GM18520 (cell line): ENCODE measurements at regions not wholly inside any gene's neighbourhood (a gene's known extent, or its start where the extent isn't known, plus 50 kb on each side); places are given as distances from the start of the nearest gene placed in this dataset.

Experiments used
- ATAC-seq: cut with Tn5 transposase; IDR thresholded peaks from one replicate; pipeline ENCODE4 v1.9.1; 2021; ENCODE audit not compliant: unreplicated experiment

GRCh38 chr2:83584672-83585071, 874.4 kb downstream of the SUCLG1 start:
- ATAC-seq: no peak

DNA sequence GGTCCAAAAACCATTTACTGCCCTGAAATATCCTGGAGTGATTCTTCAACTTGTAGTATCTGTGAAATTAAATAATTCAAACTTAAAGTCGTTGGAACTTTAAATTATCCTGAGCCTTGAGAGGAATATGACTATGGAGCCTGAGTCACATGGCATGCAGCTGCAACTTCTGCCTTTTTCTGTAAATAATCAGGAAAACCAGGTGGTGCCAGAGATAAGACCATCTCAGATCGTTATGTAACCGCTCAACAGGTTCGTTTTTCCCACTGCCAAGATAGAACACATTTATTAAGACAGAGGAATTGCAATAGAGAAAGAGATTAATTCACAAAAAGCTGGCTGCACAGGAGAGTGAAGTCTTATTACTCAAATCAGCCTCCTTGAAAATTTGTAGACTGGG, 876.5 kb downstream of the SUCLG1 start:
- ATAC-seq: no peak

- no peak for ATAC-seq
These were observed 879.6 kb downstream of the SUCLG1 start for GRCh38 chr2:83579507-83579906.

DNA sequence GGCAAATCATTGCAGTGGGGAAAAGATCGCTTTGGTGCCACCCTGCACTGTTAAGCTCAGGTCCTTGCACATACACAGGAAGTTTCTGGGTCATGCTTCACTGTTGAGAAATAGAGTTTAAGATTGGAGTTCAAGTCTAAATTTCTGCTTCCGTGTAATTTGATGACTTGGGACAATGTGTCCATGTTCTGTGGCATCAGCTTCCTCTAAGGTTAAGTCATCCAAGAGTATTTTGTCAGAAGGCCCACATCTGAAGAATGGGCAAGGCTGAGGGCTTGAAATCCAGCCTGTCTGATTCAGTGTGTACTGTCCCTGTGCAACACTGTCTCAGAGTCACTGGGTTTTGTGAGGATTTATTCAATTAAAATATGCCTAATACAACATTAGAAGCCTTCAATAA, 880.7 kb downstream of the SUCLG1 start:
- no peak for ATAC-seq

DNA sequence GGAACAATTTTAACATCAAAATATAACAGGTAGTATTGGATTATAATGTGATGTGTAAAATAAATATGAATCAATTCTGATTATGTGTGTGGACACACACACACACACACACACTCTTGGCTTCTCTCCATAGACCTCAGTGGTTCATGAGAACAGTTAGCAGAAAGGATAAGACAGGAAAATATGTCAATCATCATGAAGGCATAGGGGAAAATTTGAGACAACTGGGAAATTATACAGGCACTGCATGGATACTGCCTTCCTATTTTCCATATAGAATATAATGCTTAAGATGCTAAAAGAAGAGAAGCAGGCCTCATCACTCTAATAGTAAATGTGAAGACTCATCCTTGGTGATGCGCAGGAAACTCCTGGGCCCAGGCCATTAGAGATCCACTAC, 884.5 kb downstream of the SUCLG1 start:
- ATAC-seq: no peak

DNA sequence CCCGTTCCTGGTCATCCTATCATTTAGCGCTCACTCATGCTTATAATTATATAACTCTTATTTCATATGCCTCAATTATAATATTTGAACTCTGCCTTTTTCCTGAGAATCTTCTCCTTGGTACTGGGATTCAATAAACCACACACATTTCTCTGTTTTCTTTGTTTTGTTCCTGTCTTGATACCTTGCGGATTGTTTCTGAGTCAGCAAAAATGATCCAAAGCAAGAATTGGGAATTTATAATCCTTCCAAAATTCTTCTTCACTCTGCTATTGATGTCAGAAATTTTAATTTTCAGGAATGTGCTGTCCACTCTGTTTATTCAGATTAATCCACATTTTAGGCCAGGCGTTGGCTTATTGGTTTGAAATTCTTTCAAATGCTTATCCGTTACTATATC, 886.0 kb downstream of the SUCLG1 start:
- no peak for ATAC-seq

DNA sequence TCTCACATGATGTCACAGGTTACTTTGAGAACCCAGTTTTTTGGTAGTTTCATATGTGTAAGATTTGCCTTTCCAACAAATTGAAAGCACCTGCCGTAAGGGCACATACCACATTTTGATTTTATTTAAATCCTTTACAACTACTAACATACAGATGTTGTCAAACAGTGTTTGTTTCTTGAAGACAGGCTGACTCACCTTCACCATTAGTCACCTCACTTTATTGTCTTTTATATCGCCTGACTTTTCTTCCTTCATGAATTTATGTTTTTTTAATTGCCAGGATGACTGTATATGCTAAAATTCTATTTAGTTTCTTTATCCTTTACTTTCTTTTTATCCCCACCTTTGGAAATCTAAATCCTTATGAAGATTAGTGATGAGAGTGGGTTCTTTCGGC, 886.7 kb downstream of the SUCLG1 start:
- ATAC-seq: no peak

- no peak for ATAC-seq
These were observed 891.5 kb downstream of the SUCLG1 start for GRCh38 chr2:83567551-83567950.

DNA sequence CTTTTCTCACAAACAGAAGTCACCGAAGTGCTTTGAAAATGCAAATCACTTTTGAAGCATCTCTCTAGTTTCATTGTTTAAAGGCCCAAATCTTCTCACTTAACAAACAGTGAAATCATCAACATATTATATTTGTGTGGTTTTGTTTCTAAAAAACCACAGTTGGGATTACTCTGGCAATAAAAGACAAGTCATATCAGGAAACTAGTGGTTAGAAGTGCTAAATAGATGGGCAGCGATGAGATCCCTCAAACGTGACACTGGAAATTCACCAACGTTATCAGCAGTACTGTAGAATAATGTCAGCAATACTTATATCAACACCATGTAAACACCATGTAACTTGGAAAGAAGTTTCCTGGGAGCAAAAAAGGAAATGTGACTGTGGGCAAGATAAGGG, 893.5 kb downstream of the SUCLG1 start:
- ATAC-seq: peak; percentile 37

GRCh38 chr2:83565181-83565580, 893.9 kb downstream of the SUCLG1 start:
- ATAC-seq: no peak

- ATAC-seq: no peak
These were observed 897.5 kb downstream of the SUCLG1 start for GRCh38 chr2:83561592-83561991.

DNA sequence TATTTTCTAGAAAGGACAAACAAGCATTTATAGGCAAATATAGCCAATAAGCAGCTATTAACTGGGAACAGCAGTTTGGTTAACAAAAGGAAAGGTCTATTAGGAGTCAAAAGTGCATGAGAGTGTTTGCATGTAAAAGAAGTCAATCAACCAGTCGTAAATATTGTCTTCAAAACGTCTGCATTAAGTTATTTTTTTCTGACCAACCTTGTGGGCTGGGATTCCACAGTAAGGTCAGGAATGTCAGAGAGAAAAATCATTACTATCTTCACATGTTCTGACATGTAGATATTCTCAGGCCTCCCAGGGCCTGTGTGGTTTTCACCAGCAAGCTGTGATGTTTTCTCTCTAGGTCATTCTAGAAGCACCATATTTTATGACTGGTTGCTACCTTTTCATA, 922.5 kb downstream of the SUCLG1 start:
- ATAC-seq: no peak

GRCh38 chr2:83534416-83534815, 924.7 kb downstream of the SUCLG1 start:
- ATAC-seq: no peak

DNA sequence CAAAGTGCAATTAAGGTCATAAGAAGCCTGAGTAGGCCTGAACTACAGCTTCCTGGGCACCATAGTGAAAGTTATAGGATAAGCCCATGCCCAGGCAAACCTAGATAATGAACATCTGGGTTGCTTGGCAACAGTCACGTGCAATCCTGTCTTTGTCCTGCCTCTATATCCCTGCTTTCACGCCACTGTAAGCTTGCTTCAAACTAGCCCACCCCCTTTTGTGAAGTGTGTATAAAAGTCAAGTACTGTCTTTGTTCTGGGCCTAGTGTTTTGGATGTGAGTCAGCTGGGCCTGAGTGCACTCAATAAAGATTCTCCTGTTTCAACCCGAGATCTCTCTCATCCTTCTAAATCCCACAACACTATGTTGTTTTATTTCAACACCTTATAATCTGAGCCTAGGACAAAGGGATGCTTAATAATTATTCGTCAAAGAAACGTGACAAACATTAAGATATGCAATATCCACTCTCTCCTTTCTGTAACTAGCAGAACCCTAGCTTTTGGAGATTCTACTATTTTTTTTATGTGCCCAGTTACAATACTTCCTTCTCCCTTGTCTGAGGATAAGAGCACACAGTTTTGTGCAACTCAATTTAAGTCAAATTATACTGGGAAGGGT, 927.8 kb downstream of the SUCLG1 start:
- ATAC-seq: no peak

DNA sequence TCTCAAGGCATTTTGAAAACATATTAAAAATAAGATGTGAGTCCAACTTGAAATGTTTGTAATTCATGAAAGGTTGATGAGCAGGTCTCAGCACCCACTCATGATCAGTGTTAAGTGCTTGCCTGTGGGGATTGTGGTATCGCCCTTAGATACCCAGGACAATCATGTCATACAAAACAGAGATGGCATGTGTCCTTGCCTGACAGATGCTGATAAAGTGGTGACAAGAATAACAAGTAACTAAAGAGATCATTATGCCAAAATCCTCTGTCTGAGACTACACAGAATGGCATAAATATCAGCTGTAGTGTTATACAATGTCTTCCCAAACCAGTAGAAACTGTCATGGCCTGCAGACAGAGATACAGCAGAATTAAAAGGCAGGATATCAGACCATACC, 930.3 kb downstream of the SUCLG1 start:
- no peak for ATAC-seq

GRCh38 chr2:83522891-83523493, 936.1 kb downstream of the SUCLG1 start:
- ATAC-seq: no peak

DNA sequence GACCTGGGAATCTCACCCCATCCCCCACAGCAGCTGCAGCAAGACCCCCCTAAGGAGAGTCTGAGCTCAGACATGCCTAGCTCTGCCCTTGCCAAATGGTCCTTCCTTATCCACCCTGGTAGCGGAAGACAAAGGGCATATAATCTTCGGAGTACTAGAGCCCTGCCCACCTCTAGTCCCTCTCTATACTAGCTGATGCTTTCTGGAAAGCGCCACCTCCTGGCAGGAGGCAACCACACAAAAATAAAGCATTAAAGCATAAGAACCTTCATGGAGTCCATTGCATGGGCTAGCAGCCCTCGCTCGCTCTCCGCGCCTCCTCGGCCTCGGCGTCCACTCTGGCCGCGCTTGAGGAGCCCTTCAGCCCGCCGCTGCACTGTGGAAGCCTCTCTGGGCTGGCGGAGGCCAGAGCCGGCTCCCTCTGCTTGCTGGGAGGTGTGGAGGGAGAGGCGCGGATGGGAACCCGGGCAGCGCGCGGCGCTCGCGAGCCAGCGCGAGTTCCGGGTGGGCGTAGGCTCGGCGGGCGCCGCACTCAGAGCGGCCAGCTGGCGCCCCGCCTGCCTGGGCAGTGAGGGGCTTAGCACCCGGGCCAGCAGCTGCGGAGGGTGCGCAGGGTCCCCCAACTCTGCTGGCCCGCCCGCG, 941.2 kb downstream of the SUCLG1 start:
- no peak for ATAC-seq

DNA sequence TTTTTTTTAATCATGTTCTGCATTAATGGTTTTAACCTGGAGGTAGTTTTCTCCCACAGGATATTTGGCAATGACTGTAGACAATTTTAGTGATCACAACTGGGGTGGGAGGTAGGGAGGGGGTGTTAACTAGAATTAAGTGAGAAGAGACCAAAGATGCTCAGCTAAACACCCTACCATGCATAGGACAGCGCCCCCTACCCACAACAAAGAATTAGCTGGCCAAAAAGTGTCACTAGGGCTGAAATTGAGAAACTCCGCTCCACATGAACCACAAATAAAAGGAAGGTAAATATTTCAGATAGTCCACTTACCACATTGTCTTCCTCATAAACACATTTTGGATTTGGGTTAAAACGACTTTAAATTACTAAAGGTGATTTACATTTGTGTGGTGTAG, 942.6 kb downstream of the SUCLG1 start:
- no peak for ATAC-seq

DNA sequence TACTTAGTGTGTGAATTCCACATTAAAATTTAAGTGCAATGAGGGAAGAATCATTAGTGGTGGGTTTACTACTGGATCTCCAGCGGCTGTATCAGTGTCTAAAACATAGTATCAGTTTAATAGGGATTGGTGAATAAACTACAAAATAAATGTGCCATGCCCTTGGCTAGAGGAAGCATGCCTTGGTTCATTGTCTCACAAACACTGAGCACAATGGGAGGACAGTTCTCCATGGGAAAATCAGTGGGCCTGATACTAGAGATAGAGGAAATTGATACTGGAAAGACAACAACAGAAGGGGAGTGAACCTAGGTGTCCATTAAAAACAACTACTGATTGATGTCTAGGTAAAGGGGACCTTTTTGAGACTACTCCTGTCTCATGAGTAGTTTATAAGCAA, 971.6 kb downstream of the SUCLG1 start:
- ATAC-seq: no peak

GRCh38 chr2:83481436-83481835, 977.6 kb downstream of the SUCLG1 start:
- ATAC-seq: no peak

GRCh38 chr2:83478037-83478436, 981.0 kb downstream of the SUCLG1 start:
- ATAC-seq: no peak

GRCh38 chr2:83475371-83475770, 983.7 kb downstream of the SUCLG1 start:
- ATAC-seq: no peak

- ATAC-seq: no peak
These were observed 987.4 kb downstream of the SUCLG1 start for GRCh38 chr2:83471655-83472054.
